ENCODE measurements at regions not wholly inside any gene's neighbourhood (a gene's known extent, or its start where the extent isn't known, plus 50 kb on each side); places are given as distances from the start of the nearest gene placed in this dataset.

DNA sequence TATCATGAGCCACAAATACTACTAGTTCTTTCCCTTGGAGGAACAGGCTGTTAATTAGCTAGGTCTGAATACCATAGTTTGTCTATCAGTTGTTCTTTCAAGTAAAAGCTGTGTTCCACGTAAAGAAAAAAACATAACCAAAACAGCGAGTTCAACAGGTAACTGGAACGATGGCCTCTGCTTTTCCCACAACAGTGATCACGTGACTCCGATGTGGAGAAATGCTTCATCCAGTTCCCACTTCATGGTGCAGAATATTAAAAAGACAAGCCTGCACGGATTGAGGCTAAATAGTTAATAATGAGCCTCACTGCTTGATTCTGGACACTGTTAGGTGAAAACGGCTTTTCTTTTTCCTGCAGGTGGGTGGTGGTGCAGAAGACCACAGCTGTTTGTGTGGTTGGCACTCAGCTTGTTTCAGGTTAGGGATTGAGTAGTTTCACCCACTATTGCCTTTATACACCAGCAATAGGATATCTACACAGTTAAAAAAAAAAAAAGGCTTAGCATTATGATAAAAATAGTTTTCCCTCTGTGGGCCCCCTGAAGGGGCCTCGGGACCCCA lies 88.1 kb downstream of the DACT2 start:
- no peak for TF ChIP-seq POLR2A (conservative IDR thresholded peaks at IDR 0.05)
- TF ChIP-seq XRCC5 (IDR thresholded peaks at IDR 0.05; ENCODE audit: low read depth, low read length) = no peak
- no peak for TF ChIP-seq ZNF24 (IDR thresholded peaks at IDR 0.05)
